DOHH2 (cell line): ENCODE measurements at regions not wholly inside any gene's neighbourhood (a gene's known extent, or its start where the extent isn't known, plus 50 kb on each side); places are given as distances from the start of the nearest gene placed in this dataset.

ENCODE experiments used
- H3F3A ChIP-seq: fragments of 200-600 bp; sonication (generic), shearing (Covaris generic); 2 replicates; pipeline ENCODE4 v1.6.0; 2016; ENCODE audit warnings: antibody characterized with exemption, mild to moderate bottlenecking; ENCODE audit not compliant: control insufficient read depth, insufficient read depth
- H3K27ac ChIP-seq: fragments of 200-600 bp; sonication (generic); 2 replicates; pipeline ENCODE4 v1.5.1; 2014; ENCODE audit warnings: low read depth, mild to moderate bottlenecking, low read length, moderate library complexity
- H3K27me3 ChIP-seq: fragments of 200-600 bp; sonication (generic); 2 replicates; pipeline ENCODE4 v1.6.1; 2014; ENCODE audit warnings: mild to moderate bottlenecking, low read length, mixed read lengths; ENCODE audit not compliant: control insufficient read depth
- H3K36me3 ChIP-seq: fragments of 200-600 bp; sonication (generic); 2 replicates; pipeline ENCODE4 v1.6.1; 2014; ENCODE audit warnings: mild to moderate bottlenecking, low read length, moderate library complexity, mixed read lengths; ENCODE audit not compliant: control insufficient read depth
- H3K4me1 ChIP-seq: fragments of 200-600 bp; sonication (generic); 2 replicates; pipeline ENCODE4 v1.6.1; 2014; ENCODE audit warnings: mild to moderate bottlenecking, low read length, mixed read lengths; ENCODE audit not compliant: control insufficient read depth
- H3K4me2 ChIP-seq: fragments of 200-600 bp; sonication (generic); 2 replicates; pipeline ENCODE4 v1.6.0; 2014; ENCODE audit warnings: mild to moderate bottlenecking, low read length, moderate library complexity
- H3K4me3 ChIP-seq: fragments of 200-600 bp; sonication (generic); 2 replicates; pipeline ENCODE4 v1.5.1; 2014; ENCODE audit warnings: mild to moderate bottlenecking, low read length, mixed read lengths
- H3K79me2 ChIP-seq: fragments of 200-600 bp; sonication (generic); 2 replicates; pipeline ENCODE4 v1.6.1; 2014; ENCODE audit warnings: mild to moderate bottlenecking, low read length, mixed read lengths; ENCODE audit not compliant: control insufficient read depth
- H3K9me2 ChIP-seq: fragments of 200-600 bp; sonication (generic); replicated peaks from 2 replicates; pipeline ENCODE4 v1.6.1; 2014; ENCODE audit warnings: mild to moderate bottlenecking, low read length, mixed read lengths; ENCODE audit not compliant: control insufficient read depth
- H3K9me3 ChIP-seq: fragments of 200-600 bp; sonication (generic); 2 replicates; pipeline ENCODE4 v1.6.1; 2014; ENCODE audit warnings: antibody characterized with exemption, low read length, mixed read lengths; ENCODE audit not compliant: control insufficient read depth, insufficient read depth
- H4K20me1 ChIP-seq: fragments of 200-600 bp; sonication (generic); 2 replicates; pipeline ENCODE4 v1.6.0; 2014; ENCODE audit warnings: low read depth, mild to moderate bottlenecking, antibody characterized with exemption, low read length, moderate library complexity; ENCODE audit not compliant: control insufficient read depth, insufficient read depth
- CTCF ChIP-seq: fragments of 200-600 bp; sonication (generic); IDR thresholded peaks from one replicate; pipeline ENCODE4 v1.5.1; 2014; ENCODE audit warnings: antibody characterized with exemption, mild to moderate bottlenecking, low read depth, low read length; ENCODE audit not compliant: poor library complexity, severe bottlenecking
- EZH2phosphoT487 ChIP-seq: fragments of 200-600 bp; sonication (generic); IDR thresholded peaks from 2 replicates; pipeline ENCODE4 v1.6.1; 2017; ENCODE audit warnings: borderline replicate concordance, mild to moderate bottlenecking, antibody characterized with exemption, low read length, moderate library complexity, mixed read lengths

GRCh38 chr6:94323853-94324252 is 904.5 kb upstream of the EPHA7 start:
- Histone ChIP-seq H4K20me1 (no peaks in the 10 kb centered on the region), H3K9me3 (no peaks in the 10 kb centered on the region; the same call in 1 of the 2 replicates), H3K79me2 (no peaks in the 10 kb centered on the region), H3F3A (no peaks in the 10 kb centered on the region), H3K9me2 (no peaks in the 10 kb centered on the region), H3K27ac (no peak overlapping the region), H3K27me3 (no peaks in the 10 kb centered on the region), H3K4me2 (no peak overlapping the region), H3K36me3 (no peaks in the 10 kb centered on the region), H3K4me1 (no peaks in the 10 kb centered on the region), H3K4me3 (no peak overlapping the region)
- TF ChIP-seq CTCF (no peak), EZH2phosphoT487 (no peak)

- no peaks in the 10 kb centered on the region for H3F3A ChIP-seq
- H3K27ac ChIP-seq: no peak overlapping the region
- no peak overlapping the region for H3K4me3 ChIP-seq
- no peaks in the 10 kb centered on the region for H3K9me3 ChIP-seq
- H3K4me1 ChIP-seq: no peaks in the 10 kb centered on the region
- H3K27me3 ChIP-seq: no peaks in the 10 kb centered on the region
- H4K20me1 ChIP-seq: no peaks in the 10 kb centered on the region
- H3K4me2 ChIP-seq: no peak overlapping the region
- no peaks in the 10 kb centered on the region for H3K79me2 ChIP-seq
- no peak for TF ChIP-seq EZH2phosphoT487
- no peaks in the 10 kb centered on the region for H3K36me3 ChIP-seq
- H3K9me2 ChIP-seq: no peaks in the 10 kb centered on the region
These were observed 881.2 kb upstream of the EPHA7 start for GRCh38 chr6:94300424-94301144.

GRCh38 chr6:94289131-94289530 is 869.8 kb upstream of the EPHA7 start:
- Histone ChIP-seq H4K20me1 (no peaks in the 10 kb centered on the region), H3K4me2 (no peak overlapping the region), H3F3A (no peaks in the 10 kb centered on the region), H3K27me3 (no peaks in the 10 kb centered on the region), H3K9me3 (no peaks in the 10 kb centered on the region), H3K4me3 (no peak overlapping the region), H3K79me2 (no peaks in the 10 kb centered on the region), H3K9me2 (no peaks in the 10 kb centered on the region), H3K36me3 (no peaks in the 10 kb centered on the region), H3K27ac (no peak overlapping the region), H3K4me1 (no peaks in the 10 kb centered on the region)
- TF ChIP-seq CTCF (no peak), EZH2phosphoT487 (no peak)

- no peaks in the 10 kb centered on the region for H3K36me3 ChIP-seq
- no peaks in the 10 kb centered on the region for H3K9me3 ChIP-seq
- no peak overlapping the region for H3K4me3 ChIP-seq
- no peaks in the 10 kb centered on the region for H3K4me1 ChIP-seq
- no peak overlapping the region for H3K27ac ChIP-seq
- no peaks in the 10 kb centered on the region for H3K27me3 ChIP-seq
- H3K4me2 ChIP-seq: no peak overlapping the region
- H4K20me1 ChIP-seq: no peaks in the 10 kb centered on the region
- TF ChIP-seq EZH2phosphoT487 (no peak), CTCF (no peak)
- no peaks in the 10 kb centered on the region for H3K79me2 ChIP-seq
- H3K9me2 ChIP-seq: no peaks in the 10 kb centered on the region
- no peaks in the 10 kb centered on the region for H3F3A ChIP-seq
These were observed 858.8 kb upstream of the EPHA7 start for GRCh38 chr6:94278146-94278545.
